GM10266 (cell line): ENCODE measurements at regions not wholly inside any gene's neighbourhood (a gene's known extent, or its start where the extent isn't known, plus 50 kb on each side); places are given as distances from the start of the nearest gene placed in this dataset.

Source experiments
- DNase-seq: peaks from one replicate; pipeline ENCODE4 v3.0.0; 2012; ENCODE audit errors: extremely low spot score
- CTCF ChIP-seq: IDR thresholded peaks from 2 replicates; pipeline ENCODE4 v1.5.1; 2012; ENCODE audit warnings: mild to moderate bottlenecking, low read depth; ENCODE audit not compliant: control insufficient read depth, insufficient read depth; ENCODE audit errors: missing control alignments

- no peak for DNase-seq
- TF ChIP-seq CTCF: no peak
Measured at GRCh38 chr6:166026586-166027126, 141.0 kb downstream of the TBXT start.

- no peak for TF ChIP-seq CTCF
- DNase-seq: no peak
Measured at GRCh38 chr6:166025149-166025898, 142.3 kb downstream of the TBXT start.

- no peak for TF ChIP-seq CTCF
- no peak for DNase-seq
Measured at GRCh38 chr6:166024252-166024651, 143.4 kb downstream of the TBXT start.

- TF ChIP-seq CTCF: no peak
- no peak for DNase-seq
Measured at GRCh38 chr6:166023273-166023989, 144.2 kb downstream of the TBXT start.

GRCh38 chr6:166021429-166021828 is 146.2 kb downstream of the TBXT start:
- DNase-seq: no peak
- TF ChIP-seq CTCF: no peak

GRCh38 chr6:166019214-166019613 is 148.4 kb downstream of the TBXT start:
- DNase-seq: no peak
- TF ChIP-seq CTCF: no peak

GRCh38 chr6:166017032-166017635 is 150.5 kb downstream of the TBXT start:
- TF ChIP-seq CTCF: no peak

More at GRCh38 chr6:166017032-166017635, 150.5 kb downstream of the TBXT start:
- no peak for DNase-seq
